Choroid plexus epithelial cell (primary cell): ENCODE measurements at regions not wholly inside any gene's neighbourhood (a gene's known extent, or its start where the extent isn't known, plus 50 kb on each side); places are given as distances from the start of the nearest gene placed in this dataset.
"Not testable (repeated sequence)": the region's sequence is repeated elsewhere in the genome, so short reads cannot be mapped to it uniquely, and the experiment has no call there.

Source experiments
- DNase-seq: peaks from one replicate; pipeline ENCODE4 v3.0.0-alpha.2; 2010; ENCODE audit warnings: low read depth
- H3K4me3 ChIP-seq: 2 replicates; pipeline ENCODE4 v1.5.1; 2011; ENCODE audit warnings: low read depth, mild to moderate bottlenecking, control low read depth, low read length, moderate library complexity
- CTCF ChIP-seq: conservative IDR thresholded peaks from 2 replicates; pipeline ENCODE4 v1.5.1; 2011; ENCODE audit warnings: low read depth, mild to moderate bottlenecking, control low read depth, inconsistent platforms, low read length, moderate library complexity

- no peak for TF ChIP-seq CTCF
- no peak for DNase-seq
- no peak overlapping the region for H3K4me3 ChIP-seq
Observed at GRCh38 chr2:18966131-18966530, 376.8 kb upstream of the NT5C1B start.

DNA sequence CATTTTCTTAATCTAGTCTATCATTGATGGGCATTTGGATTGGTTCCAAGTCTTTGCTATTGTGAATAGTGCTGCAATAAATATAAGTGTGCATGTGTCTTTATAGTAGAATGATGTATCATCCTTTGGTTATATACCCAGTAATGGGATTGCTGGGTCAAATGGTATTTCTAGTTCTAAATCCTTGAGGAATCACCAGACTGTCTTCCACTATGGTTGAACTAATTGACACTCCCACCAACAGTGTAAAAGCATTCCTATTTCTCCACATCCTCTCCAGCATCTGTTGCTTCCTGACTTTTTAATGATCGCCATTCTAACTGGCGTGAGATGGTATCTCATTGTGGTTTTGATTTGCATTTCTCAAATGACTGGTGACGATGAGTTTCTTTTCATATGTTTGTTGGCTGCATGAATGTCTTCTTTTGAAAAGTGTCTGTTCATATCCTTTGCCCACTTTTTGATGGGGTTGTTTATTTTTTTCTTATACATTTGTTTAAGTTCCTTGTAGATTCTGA, 374.4 kb upstream of the NT5C1B start:
- H3K4me3 ChIP-seq, DNase-seq: not testable (repeated sequence)

DNA sequence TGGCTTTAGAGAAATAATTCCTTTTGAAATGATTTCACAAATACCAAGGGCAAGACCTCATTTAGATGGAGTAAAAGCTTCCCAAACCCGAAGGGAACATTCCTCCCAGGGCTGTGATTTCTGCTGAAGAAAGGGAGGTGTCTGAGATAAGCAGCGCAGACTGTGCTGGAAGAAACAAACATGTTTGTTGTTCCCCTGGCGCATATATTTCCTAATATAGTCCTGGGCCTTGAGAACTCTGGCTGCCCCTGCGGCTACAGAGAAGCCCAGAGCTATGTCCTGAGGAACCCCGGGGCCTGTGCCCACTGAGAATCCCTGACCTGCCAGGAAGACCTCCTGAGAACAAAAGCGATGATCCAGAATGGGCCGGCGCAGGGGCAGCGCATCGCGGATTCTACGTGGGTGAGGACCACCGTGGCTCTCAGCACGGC, 372.6 kb upstream of the NT5C1B start:
- H3K4me3 ChIP-seq, result no peak overlapping the region
- DNase-seq, result peak; percentile 39
- no peak for TF ChIP-seq CTCF

DNA sequence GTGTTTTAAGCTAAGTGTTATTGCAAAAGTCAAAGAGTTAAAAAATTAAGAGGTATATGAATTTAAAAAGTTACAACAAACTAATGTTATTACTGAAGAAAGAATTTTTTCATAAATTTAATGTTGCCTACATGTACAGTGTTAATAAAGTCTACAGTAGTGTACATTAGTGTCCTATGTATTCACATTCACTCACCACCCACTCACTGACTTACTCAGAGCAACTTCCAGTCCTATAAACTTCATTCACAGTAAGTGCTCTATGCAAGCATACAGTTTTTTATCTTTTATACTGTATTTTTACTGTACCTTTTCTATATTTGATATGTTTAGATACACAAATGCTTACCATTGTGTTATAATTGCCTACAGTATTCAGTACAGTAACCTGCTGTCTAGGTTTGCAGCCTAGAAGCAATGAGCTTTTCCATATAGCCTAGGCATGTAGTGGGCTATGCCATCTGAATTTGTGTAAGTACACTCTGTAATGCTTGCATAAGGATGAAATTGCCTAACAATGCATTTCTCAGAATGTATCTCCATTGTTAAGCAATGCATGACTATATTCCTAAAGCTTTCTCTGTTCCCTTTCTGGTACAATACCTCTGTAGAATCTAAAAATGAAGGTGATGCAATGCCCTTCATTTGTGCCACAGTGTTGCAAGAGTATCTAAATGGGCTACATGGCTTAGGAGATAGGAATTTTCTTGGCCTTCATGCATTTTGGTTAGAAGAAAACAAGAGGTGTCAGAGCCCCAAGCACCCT, 370.8 kb upstream of the NT5C1B start:
- H3K4me3 ChIP-seq, result no peak overlapping the region
- peak; percentile 65 for DNase-seq
- TF ChIP-seq CTCF, result no peak

DNA sequence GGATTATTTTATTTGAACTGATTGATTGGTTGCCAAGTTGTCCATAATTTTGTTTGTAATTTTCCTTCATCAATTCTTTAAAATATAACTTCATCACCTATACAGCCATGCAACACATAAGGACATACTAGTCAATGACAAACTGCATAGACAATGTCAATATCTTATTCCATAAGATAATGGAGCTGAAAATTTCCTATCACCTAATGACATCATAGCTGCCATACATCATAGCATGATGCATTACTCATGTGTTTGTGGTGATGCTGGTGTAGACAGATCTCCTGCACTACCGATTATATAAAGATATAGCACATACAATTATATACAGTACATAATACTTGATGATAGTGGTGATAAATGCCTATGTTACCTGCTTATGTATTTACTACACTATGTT, 369.8 kb upstream of the NT5C1B start:
- TF ChIP-seq CTCF, result no peak
- H3K4me3 ChIP-seq, result no peak overlapping the region
- no peak for DNase-seq

- H3K4me3 ChIP-seq, result no peak overlapping the region
- no peak for DNase-seq
- TF ChIP-seq CTCF, result no peak
Observed at GRCh38 chr2:18957909-18958308, 368.5 kb upstream of the NT5C1B start.

GRCh38 chr2:18950361-18950851, 361.0 kb upstream of the NT5C1B start:
- no peak for TF ChIP-seq CTCF
- DNase-seq, result peak; percentile 93
- H3K4me3 ChIP-seq, result no peak overlapping the region
